ENCODE measurements at regions not wholly inside any gene's neighbourhood (a gene's known extent, or its start where the extent isn't known, plus 50 kb on each side); places are given as distances from the start of the nearest gene placed in this dataset.

DNA sequence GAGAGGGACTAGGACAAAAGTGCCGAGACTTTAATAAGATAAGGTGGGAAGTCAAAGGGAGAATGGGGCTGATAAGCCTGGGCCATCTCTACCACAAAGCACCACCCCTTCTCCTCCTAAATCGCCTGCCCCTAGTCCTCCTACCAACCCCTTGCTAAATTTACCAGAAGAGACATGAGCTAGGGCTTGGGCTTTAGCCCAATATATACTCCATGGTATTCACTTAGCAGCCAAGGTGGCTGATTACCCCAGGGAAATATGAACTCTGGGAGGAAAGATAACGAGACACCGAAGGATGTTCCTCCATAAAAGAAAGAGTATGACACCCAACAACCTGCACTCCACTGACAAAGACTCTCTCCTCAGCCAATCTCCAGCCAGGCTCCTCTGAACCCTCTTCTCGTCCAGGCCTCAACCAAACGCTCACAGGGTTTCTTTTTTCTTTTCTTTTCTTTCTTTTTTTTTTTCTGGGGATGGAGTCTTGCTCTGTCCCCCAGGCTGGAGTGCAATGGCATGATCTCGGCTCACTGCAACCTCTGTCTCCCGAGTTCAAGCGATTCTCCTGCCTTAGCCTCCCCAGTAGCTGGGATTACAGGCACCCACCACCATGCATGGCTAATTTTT, 610.2 kb downstream of the UQCRFS1 start:
- Mint-ChIP-seq H3K4me3 (ENCODE audit: unreplicated experiment) (no peak overlapping the region), H3K27me3 (ENCODE audit: unreplicated experiment) (peaks cover 5% of the 10 kb centered on the region), H3K27ac (ENCODE audit: unreplicated experiment) (no peak overlapping the region), H3K36me3 (ENCODE audit: low read depth, unreplicated experiment) (peaks cover 5% of the 10 kb centered on the region), H3K9me3 (ENCODE audit: unreplicated experiment) (no peaks in the 10 kb centered on the region), H3K4me1 (ENCODE audit: unreplicated experiment) (no peaks in the 10 kb centered on the region)
- DNase-seq (ENCODE audit: low spot score) = no peak
- TF ChIP-seq, protein P1, sequence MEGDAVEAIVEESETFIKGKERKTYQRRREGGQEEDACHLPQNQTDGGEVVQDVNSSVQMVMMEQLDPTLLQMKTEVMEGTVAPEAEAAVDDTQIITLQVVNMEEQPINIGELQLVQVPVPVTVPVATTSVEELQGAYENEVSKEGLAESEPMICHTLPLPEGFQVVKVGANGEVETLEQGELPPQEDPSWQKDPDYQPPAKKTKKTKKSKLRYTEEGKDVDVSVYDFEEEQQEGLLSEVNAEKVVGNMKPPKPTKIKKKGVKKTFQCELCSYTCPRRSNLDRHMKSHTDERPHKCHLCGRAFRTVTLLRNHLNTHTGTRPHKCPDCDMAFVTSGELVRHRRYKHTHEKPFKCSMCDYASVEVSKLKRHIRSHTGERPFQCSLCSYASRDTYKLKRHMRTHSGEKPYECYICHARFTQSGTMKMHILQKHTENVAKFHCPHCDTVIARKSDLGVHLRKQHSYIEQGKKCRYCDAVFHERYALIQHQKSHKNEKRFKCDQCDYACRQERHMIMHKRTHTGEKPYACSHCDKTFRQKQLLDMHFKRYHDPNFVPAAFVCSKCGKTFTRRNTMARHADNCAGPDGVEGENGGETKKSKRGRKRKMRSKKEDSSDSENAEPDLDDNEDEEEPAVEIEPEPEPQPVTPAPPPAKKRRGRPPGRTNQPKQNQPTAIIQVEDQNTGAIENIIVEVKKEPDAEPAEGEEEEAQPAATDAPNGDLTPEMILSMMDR (IDR thresholded peaks at IDR 0.05; ENCODE audit: unreplicated experiment) = no peak

DNA sequence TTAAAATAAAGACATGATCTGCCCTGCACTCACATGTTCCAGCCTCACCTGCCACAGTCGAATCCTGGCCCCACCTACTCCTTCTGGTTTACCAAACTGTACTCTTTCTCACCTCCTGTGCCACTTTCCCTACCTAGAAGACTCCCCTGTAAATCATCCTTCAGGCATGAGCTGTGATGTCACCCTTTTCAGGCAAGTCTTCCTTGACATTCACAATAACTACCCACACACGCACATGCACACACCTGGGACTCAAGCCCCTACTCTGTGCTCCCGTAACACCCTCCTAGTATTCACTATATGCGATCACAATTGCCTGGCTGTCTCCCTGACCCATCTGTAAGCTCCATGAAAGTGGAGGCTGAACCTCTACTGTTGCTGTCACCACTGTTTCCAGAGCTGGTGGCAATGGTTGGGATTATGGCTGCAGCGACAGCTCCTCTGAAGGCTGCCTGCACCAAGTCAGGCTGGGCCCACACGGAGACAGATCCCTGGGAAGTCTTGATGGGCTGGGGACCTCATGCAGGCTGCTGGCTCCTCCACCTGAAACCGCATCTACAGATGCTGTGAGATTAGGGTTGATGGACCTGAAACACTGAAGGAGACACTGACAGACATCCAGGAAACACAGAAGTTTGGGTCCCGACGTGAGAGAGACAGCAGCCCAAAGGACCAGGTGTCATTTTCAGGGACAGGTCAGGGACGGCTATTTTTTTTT, 611.1 kb downstream of the UQCRFS1 start:
- no peak for DNase-seq (ENCODE audit: low spot score)
- Mint-ChIP-seq H3K27me3 (ENCODE audit: unreplicated experiment) (peaks cover 5% of the 10 kb centered on the region), H3K9me3 (ENCODE audit: unreplicated experiment) (no peaks in the 10 kb centered on the region), H3K4me3 (ENCODE audit: unreplicated experiment) (no peak overlapping the region), H3K4me1 (ENCODE audit: unreplicated experiment) (no peaks in the 10 kb centered on the region), H3K36me3 (ENCODE audit: low read depth, unreplicated experiment) (peaks cover under 1% of the 10 kb centered on the region), H3K27ac (ENCODE audit: unreplicated experiment) (no peak overlapping the region)
- TF ChIP-seq, protein P1 (IDR thresholded peaks at IDR 0.05; ENCODE audit: unreplicated experiment) = no peak

DNA sequence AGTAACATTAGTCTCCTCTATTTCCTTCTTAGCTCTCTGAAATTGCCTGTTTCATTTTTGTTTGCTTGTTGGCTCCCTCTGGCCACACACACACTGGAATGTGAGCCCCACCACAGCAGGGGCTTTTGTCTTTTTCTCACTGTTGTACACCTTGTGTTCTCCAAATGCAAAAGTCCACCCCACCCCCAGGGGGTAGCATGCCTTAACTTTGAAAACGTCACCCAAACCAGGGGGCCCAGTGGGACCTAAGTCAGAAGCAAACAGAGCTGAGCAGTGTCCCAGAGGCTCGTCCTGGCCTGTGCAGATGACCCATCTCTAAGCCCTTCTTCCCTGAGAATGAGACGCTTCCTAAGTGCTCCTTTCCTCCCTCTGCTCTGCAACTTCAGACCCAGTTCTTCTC, 614.1 kb downstream of the UQCRFS1 start:
- no peaks in the 10 kb centered on the region for H3K27me3 Mint-ChIP-seq (ENCODE audit: unreplicated experiment)
- DNase-seq (ENCODE audit: low spot score) = no peak
- H3K9me3 Mint-ChIP-seq (ENCODE audit: unreplicated experiment) = no peaks in the 10 kb centered on the region
- no peaks in the 10 kb centered on the region for H3K4me1 Mint-ChIP-seq (ENCODE audit: unreplicated experiment)
- no peak overlapping the region for H3K4me3 Mint-ChIP-seq (ENCODE audit: unreplicated experiment)
- H3K27ac Mint-ChIP-seq (ENCODE audit: unreplicated experiment) = no peak overlapping the region
- H3K36me3 Mint-ChIP-seq (ENCODE audit: low read depth, unreplicated experiment) = no peaks in the 10 kb centered on the region
- TF ChIP-seq, protein P1 (IDR thresholded peaks at IDR 0.05; ENCODE audit: unreplicated experiment) = no peak

DNA sequence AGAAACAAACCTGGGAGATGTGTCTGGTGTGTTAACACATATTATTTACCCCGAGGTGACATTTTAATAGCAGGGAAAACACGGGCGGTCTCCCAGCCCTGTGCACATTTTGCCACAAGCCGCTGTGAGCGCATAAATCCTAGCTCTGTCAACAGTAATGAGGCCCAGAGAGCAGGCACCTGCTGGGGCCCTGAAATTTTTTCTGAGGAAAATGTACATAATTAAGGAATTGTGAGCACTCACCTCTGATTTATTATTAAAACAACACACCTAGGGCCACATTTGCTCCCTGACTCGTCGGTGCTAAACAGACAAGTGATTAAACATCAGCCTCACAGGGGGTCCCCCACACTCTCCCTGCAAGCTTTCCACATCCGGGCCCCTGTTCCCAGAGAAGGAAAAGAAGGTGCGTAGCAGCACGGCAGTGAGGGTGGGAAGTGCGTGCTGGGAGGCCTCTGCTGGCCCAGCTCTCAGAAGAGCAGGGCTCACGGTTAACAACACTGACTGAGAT, 616.3 kb downstream of the UQCRFS1 start:
- no peak for DNase-seq (ENCODE audit: low spot score)
- H3K27ac Mint-ChIP-seq (ENCODE audit: unreplicated experiment) = no peak overlapping the region
- TF ChIP-seq, protein P1 (IDR thresholded peaks at IDR 0.05; ENCODE audit: unreplicated experiment) = no peak
- no peak overlapping the region for H3K4me3 Mint-ChIP-seq (ENCODE audit: unreplicated experiment)
- H3K9me3 Mint-ChIP-seq (ENCODE audit: unreplicated experiment) = no peaks in the 10 kb centered on the region
- H3K4me1 Mint-ChIP-seq (ENCODE audit: unreplicated experiment) = no peaks in the 10 kb centered on the region
- no peaks in the 10 kb centered on the region for H3K36me3 Mint-ChIP-seq (ENCODE audit: low read depth, unreplicated experiment)
- no peaks in the 10 kb centered on the region for H3K27me3 Mint-ChIP-seq (ENCODE audit: unreplicated experiment)
